IPS-11a (cell line): ENCODE measurements at regions not wholly inside any gene's neighbourhood (a gene's known extent, or its start where the extent isn't known, plus 50 kb on each side); places are given as distances from the start of the nearest gene placed in this dataset.

ENCODE experiments used
- H3K4me3 ChIP-seq: one replicate; pipeline ENCODE4 v1.5.1; 2013; ENCODE audit warnings: low read depth, low read length, control low read depth

- no peak overlapping the region for H3K4me3 ChIP-seq
Measured at GRCh38 chr2:226622484-226622883, 177.1 kb downstream of the IRS1 start.

- H3K4me3 ChIP-seq: no peak overlapping the region
Measured at GRCh38 chr2:226620176-226620575, 179.4 kb downstream of the IRS1 start.

- no peak overlapping the region for H3K4me3 ChIP-seq
Measured at GRCh38 chr2:226619707-226620106, 179.9 kb downstream of the IRS1 start.

- no peak overlapping the region for H3K4me3 ChIP-seq
Measured at GRCh38 chr2:226618875-226619605, 180.6 kb downstream of the IRS1 start.

- no peak overlapping the region for H3K4me3 ChIP-seq
Measured at GRCh38 chr2:226618544-226618874, 181.1 kb downstream of the IRS1 start.

- H3K4me3 ChIP-seq: no peak overlapping the region
Measured at GRCh38 chr2:226615891-226616290, 183.7 kb downstream of the IRS1 start.

- no peak overlapping the region for H3K4me3 ChIP-seq
Measured at GRCh38 chr2:226611944-226612318, 187.7 kb downstream of the IRS1 start.

- H3K4me3 ChIP-seq: no peak overlapping the region
Measured at GRCh38 chr2:226611196-226611943, 188.2 kb downstream of the IRS1 start.

- no peak overlapping the region for H3K4me3 ChIP-seq
Measured at GRCh38 chr2:226609366-226609765, 190.3 kb downstream of the IRS1 start.

GRCh38 chr2:226608451-226608850, 191.2 kb downstream of the IRS1 start:
- no peak overlapping the region for H3K4me3 ChIP-seq

- H3K4me3 ChIP-seq: no peak overlapping the region
Measured at GRCh38 chr2:226607379-226607778, 192.2 kb downstream of the IRS1 start.

GRCh38 chr2:226605642-226606041, 194.0 kb downstream of the IRS1 start:
- no peak overlapping the region for H3K4me3 ChIP-seq

GRCh38 chr2:226603606-226604005, 196.0 kb downstream of the IRS1 start:
- no peak overlapping the region for H3K4me3 ChIP-seq

- no peak overlapping the region for H3K4me3 ChIP-seq
Measured at GRCh38 chr2:226601881-226602662, 197.5 kb downstream of the IRS1 start.

- no peak overlapping the region for H3K4me3 ChIP-seq
Measured at GRCh38 chr2:226600802-226601201, 198.8 kb downstream of the IRS1 start.

- H3K4me3 ChIP-seq: no peak overlapping the region
Measured at GRCh38 chr2:226600184-226600583, 199.4 kb downstream of the IRS1 start.

GRCh38 chr2:226589043-226589442, 210.6 kb downstream of the IRS1 start:
- H3K4me3 ChIP-seq: no peak overlapping the region

GRCh38 chr2:226585130-226585561, 214.5 kb downstream of the IRS1 start:
- H3K4me3 ChIP-seq: no peak overlapping the region

- no peak overlapping the region for H3K4me3 ChIP-seq
Measured at GRCh38 chr2:226584518-226585055, 215.0 kb downstream of the IRS1 start.

- no peak overlapping the region for H3K4me3 ChIP-seq
Measured at GRCh38 chr2:226583715-226584114, 215.9 kb downstream of the IRS1 start.

GRCh38 chr2:226581661-226582060, 218.0 kb downstream of the IRS1 start:
- H3K4me3 ChIP-seq: no peak overlapping the region
